Fibroblast of lung (primary cell): ENCODE measurements at regions not wholly inside any gene's neighbourhood (a gene's known extent, or its start where the extent isn't known, plus 50 kb on each side); places are given as distances from the start of the nearest gene placed in this dataset.

Experiments
- CTCF ChIP-seq, 2 donors: IDR thresholded peaks in 1 of 2; conservative IDR thresholded peaks in 1 of 2; 1 replicate in 1 of 2; 2 replicates in 1 of 2; pipeline ENCODE4 v1.5.1; 2011 to 2012; ENCODE audit warnings: low read length in 2 of 2, control low read depth in 1 of 2, inconsistent platforms in 1 of 2, low read depth in 1 of 2, mild to moderate bottlenecking in 1 of 2
- EZH2 ChIP-seq: IDR thresholded peaks from 2 replicates; pipeline ENCODE4 v1.5.1; 2012; ENCODE audit warnings: low read length, control low read depth, mild to moderate bottlenecking; ENCODE audit errors: missing control alignments

GRCh38 chr4:36704289-36704688 lies 422.9 kb downstream of the DTHD1 start:
- TF ChIP-seq CTCF (conservative IDR thresholded peaks at IDR 0.05 in 1 of 2, IDR thresholded peaks at IDR 0.05 in 1 of 2; ENCODE audit: low read depth in 1 of 2, low read length in 2 of 2) (no peak), EZH2 (no peak)
